HCT116 (cell line): ENCODE measurements at regions not wholly inside any gene's neighbourhood (a gene's known extent, or its start where the extent isn't known, plus 50 kb on each side); places are given as distances from the start of the nearest gene placed in this dataset.

Experiments
- POLR2A ChIP-seq: IDR thresholded peaks from 2 replicates; pipeline ENCODE4 v1.7.0; 2011; ENCODE audit warnings: borderline replicate concordance; ENCODE audit not compliant: insufficient read depth, insufficient read length; ENCODE audit errors: extremely low read depth
- TF ChIP-seq, protein P1 (sequence below), 3 experiments: fragments of 200-600 bp in 1 of 3; sonication (generic) in 1 of 3; IDR thresholded peaks in 2 of 3; conservative IDR thresholded peaks in 1 of 3; 2 replicates each; pipeline ENCODE4 v1.5.1; 2012 to 2017; ENCODE audit warnings: low read depth in 2 of 3, low read length in 2 of 3, antibody characterized with exemption in 1 of 3, borderline replicate concordance in 1 of 3, control low read depth in 1 of 3, mild to moderate bottlenecking in 1 of 3, mixed read lengths in 1 of 3, mixed run types in 1 of 3, moderate library complexity in 1 of 3; ENCODE audit not compliant: insufficient read depth in 1 of 3

DNA sequence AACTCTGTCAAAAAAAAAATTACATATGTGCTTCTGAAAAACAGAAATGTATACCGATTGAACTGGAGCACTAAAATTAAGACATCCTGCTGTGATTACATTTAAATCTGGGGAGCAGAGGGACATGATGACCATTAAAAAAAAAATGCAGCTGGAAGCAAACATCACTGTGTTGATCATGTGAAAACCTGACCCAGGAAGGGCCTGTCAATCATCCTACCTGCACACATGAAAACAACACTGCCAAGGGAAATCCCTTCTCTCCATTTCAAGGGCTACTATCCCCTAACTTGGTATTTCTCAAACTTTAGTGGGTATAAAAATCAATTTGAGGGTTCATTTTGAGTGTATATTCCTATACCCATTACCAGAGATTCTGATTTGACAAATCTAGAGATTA is 719.9 kb upstream of the CBLB start:
- TF ChIP-seq, protein P1, sequence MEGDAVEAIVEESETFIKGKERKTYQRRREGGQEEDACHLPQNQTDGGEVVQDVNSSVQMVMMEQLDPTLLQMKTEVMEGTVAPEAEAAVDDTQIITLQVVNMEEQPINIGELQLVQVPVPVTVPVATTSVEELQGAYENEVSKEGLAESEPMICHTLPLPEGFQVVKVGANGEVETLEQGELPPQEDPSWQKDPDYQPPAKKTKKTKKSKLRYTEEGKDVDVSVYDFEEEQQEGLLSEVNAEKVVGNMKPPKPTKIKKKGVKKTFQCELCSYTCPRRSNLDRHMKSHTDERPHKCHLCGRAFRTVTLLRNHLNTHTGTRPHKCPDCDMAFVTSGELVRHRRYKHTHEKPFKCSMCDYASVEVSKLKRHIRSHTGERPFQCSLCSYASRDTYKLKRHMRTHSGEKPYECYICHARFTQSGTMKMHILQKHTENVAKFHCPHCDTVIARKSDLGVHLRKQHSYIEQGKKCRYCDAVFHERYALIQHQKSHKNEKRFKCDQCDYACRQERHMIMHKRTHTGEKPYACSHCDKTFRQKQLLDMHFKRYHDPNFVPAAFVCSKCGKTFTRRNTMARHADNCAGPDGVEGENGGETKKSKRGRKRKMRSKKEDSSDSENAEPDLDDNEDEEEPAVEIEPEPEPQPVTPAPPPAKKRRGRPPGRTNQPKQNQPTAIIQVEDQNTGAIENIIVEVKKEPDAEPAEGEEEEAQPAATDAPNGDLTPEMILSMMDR (IDR thresholded peaks at IDR 0.05 in 2 of 3, conservative IDR thresholded peaks at IDR 0.05 in 1 of 3; ENCODE audit: borderline replicate concordance in 1 of 3, insufficient read depth in 1 of 3, low read depth in 2 of 3, low read length in 2 of 3), result no peak
- TF ChIP-seq POLR2A, result no peak
